HCT116 (cell line): ENCODE measurements at regions not wholly inside any gene's neighbourhood (a gene's known extent, or its start where the extent isn't known, plus 50 kb on each side); places are given as distances from the start of the nearest gene placed in this dataset.

Source experiments
- ATAC-seq: fragments of 200-7000 bp; cut with Tn5 transposase; 2 replicates; pipeline ENCODE4 v1.9.1; 2020; ENCODE audit warnings: mild to moderate bottlenecking, moderate library complexity
- BruUV-seq: library from RNA; stranded (reverse); fragments of 400-500 nt; replicated peaks from 2 replicates; lab custom pipeline; 2021; lab: Mats Ljungman, UMichigan
- CTCF ChIA-PET: fragments of 300-600 bp; sonication (Branson Sonifier 250); formaldehyde crosslinking; loops from one replicate; lab custom pipeline; 2021; ENCODE audit warnings: antibody characterized with exemption; lab: Charles Lee
- POLR2A ChIA-PET: fragments of 300-600, 350-600 bp; sonication (Branson Sonifier 250); formaldehyde crosslinking; loops from one replicate; lab custom pipeline; 2021; ENCODE audit warnings: antibody characterized with exemption; lab: Charles Lee
- RAD21 ChIA-PET, 2 experiments: fragments of 300-600 bp; sonication (Branson Sonifier 250); formaldehyde crosslinking; loops; one replicate each; lab custom pipeline; 2023; ENCODE audit warnings: low total read pairs in 2 of 2; ENCODE audit not compliant: uncharacterized antibody in 2 of 2, unreplicated experiment in 2 of 2, low non-redundant PET in 1 of 2; lab: Charles Lee
- DNase-seq: peaks from one replicate; pipeline ENCODE4 v3.0.0-alpha.2; 2010; ENCODE audit warnings: low read depth, low spot score
- H2AFZ ChIP-seq: fragments of 200-600 bp; shearing (Covaris generic), sonication (generic); 2 replicates; pipeline ENCODE4 v1.6.1; 2017; ENCODE audit warnings: low read depth, mixed run types, mixed read lengths, antibody characterized with exemption, low read length; ENCODE audit not compliant: poor library complexity, severe bottlenecking
- H3K27ac ChIP-seq: 2 replicates; pipeline ENCODE4 v1.5.1; 2012; ENCODE audit warnings: low read depth, low read length
- H3K27me3 ChIP-seq: fragments of 200-600 bp; sonication (generic); 2 replicates; pipeline ENCODE4 v1.6.1; 2016; ENCODE audit warnings: mixed run types, low read length, mixed read lengths; ENCODE audit not compliant: insufficient read depth
- H3K36me3 ChIP-seq, 2 experiments: fragments of 200-500 bp in 1 of 2; fragments of 200-600 bp in 1 of 2; sonication (Bioruptor generic) in 1 of 2; sonication (generic) in 1 of 2; 2 replicates each; pipeline versions ENCODE4 v1.5.1 to v1.6.1; 2014 to 2016; ENCODE audit warnings: low read length in 2 of 2, inconsistent platforms in 1 of 2, mixed read lengths in 1 of 2, mixed run types in 1 of 2; ENCODE audit not compliant: insufficient read depth in 2 of 2, control insufficient read depth in 1 of 2
- H3K4me1 ChIP-seq, 2 experiments: fragments of 200-600 bp in 1 of 2; sonication (generic) in 1 of 2; 2 replicates each; pipeline versions ENCODE4 v1.5.1 to v1.6.1; 2012 to 2017; ENCODE audit warnings: low read length in 2 of 2, inconsistent platforms in 1 of 2, mild to moderate bottlenecking in 1 of 2, mixed read lengths in 1 of 2, mixed run types in 1 of 2, moderate library complexity in 1 of 2; ENCODE audit not compliant: insufficient read depth in 2 of 2, control insufficient read depth in 1 of 2
- H3K4me2 ChIP-seq: fragments of 200-600 bp; sonication (generic); 2 replicates; pipeline ENCODE4 v1.6.1; 2017; ENCODE audit warnings: mixed run types, low read length, mixed read lengths
- H3K4me3 ChIP-seq, 2 experiments: fragments of 200-600 bp in 1 of 2; sonication (generic) in 1 of 2; replicated peaks in 1 of 2; 2 replicates each; pipeline ENCODE4 v1.5.1; 2011 to 2016; ENCODE audit warnings: low read length in 2 of 2, control low read depth in 1 of 2, low read depth in 1 of 2, mild to moderate bottlenecking in 1 of 2, mixed read lengths in 1 of 2, mixed run types in 1 of 2
- H3K79me2 ChIP-seq: fragments of 200-600 bp; sonication (generic); 2 replicates; pipeline ENCODE4 v1.6.1; 2017; ENCODE audit warnings: mild to moderate bottlenecking, mixed run types, low read length, moderate library complexity, mixed read lengths; ENCODE audit not compliant: insufficient read depth
- H3K9ac ChIP-seq: fragments of 200-600 bp; sonication (generic); 2 replicates; pipeline ENCODE4 v1.6.1; 2016; ENCODE audit warnings: low read length, mixed read lengths
- H3K9me2 ChIP-seq: fragments of 200-600 bp; sonication (generic), shearing (Covaris generic); 2 replicates; pipeline ENCODE4 v1.6.1; 2017; ENCODE audit warnings: mixed run types, mild to moderate bottlenecking, moderate library complexity; ENCODE audit not compliant: insufficient read depth
- H3K9me3 ChIP-seq, 2 experiments: fragments of 200-500 bp in 1 of 2; fragments of 200-600 bp in 1 of 2; sonication (Bioruptor generic) in 1 of 2; sonication (generic) in 1 of 2; 2 replicates each; pipeline ENCODE4 v1.6.1; 2014 to 2017; ENCODE audit warnings: low read length in 2 of 2, mixed read lengths in 2 of 2, inconsistent platforms in 1 of 2, low read depth in 1 of 2, mild to moderate bottlenecking in 1 of 2, mixed run types in 1 of 2, moderate library complexity in 1 of 2; ENCODE audit not compliant: control insufficient read depth in 1 of 2, insufficient read depth in 1 of 2
- H4K20me1 ChIP-seq: fragments of 200-600 bp; sonication (generic), shearing (Covaris generic); 2 replicates; pipeline ENCODE4 v1.6.1; 2017; ENCODE audit warnings: mixed run types, mild to moderate bottlenecking, moderate library complexity; ENCODE audit not compliant: insufficient read depth
- CBX3 ChIP-seq: IDR thresholded peaks from 2 replicates; pipeline ENCODE4 v1.6.1; 2012; ENCODE audit warnings: low read depth
- CEBPB ChIP-seq: IDR thresholded peaks from 2 replicates; pipeline ENCODE4 v1.6.1; 2012; ENCODE audit warnings: low read depth
- ELF1 ChIP-seq: IDR thresholded peaks from 2 replicates; pipeline ENCODE4 v1.6.1; 2012; ENCODE audit warnings: low read depth, borderline replicate concordance
- EZH2 ChIP-seq: fragments of 200-600 bp; sonication (generic); IDR thresholded peaks from 2 replicates; pipeline ENCODE4 v1.6.1; 2017; ENCODE audit warnings: antibody characterized with exemption, mixed run types
- FOSL1 ChIP-seq: IDR thresholded peaks from 2 replicates; pipeline ENCODE4 v1.6.1; 2012; ENCODE audit warnings: low read depth
- POLR2A ChIP-seq: IDR thresholded peaks from 2 replicates; pipeline ENCODE4 v1.7.0; 2011; ENCODE audit warnings: borderline replicate concordance; ENCODE audit not compliant: insufficient read depth, insufficient read length; ENCODE audit errors: extremely low read depth
- RAD21 ChIP-seq: IDR thresholded peaks from 2 replicates; pipeline ENCODE4 v1.6.1; 2012; ENCODE audit warnings: low read depth, mild to moderate bottlenecking
- SRF ChIP-seq: IDR thresholded peaks from 2 replicates; pipeline ENCODE4 v1.6.1; 2012; ENCODE audit warnings: low read depth
- ZBTB33 ChIP-seq: IDR thresholded peaks from 2 replicates; pipeline ENCODE4 v1.6.1; 2011; ENCODE audit warnings: mild to moderate bottlenecking, low read length, moderate library complexity; ENCODE audit not compliant: insufficient replicate concordance; ENCODE audit errors: extremely low read depth
- ZFX ChIP-seq: fragments of 450-650 bp; IDR thresholded peaks from 2 replicates; pipeline ENCODE4 v1.6.1; 2017
- intact Hi-C: fragments of 100-400 bp; cut with micrococcal nuclease; formaldehyde crosslinking; loops from 2 replicates; pipeline ENCODE4 v1.10.0; 2022
- TF ChIP-seq, protein P1 (sequence below): IDR thresholded peaks from 2 replicates; pipeline ENCODE4 v1.6.1; 2012
- TF ChIP-seq, protein P2 (sequence below), 3 experiments: fragments of 200-600 bp in 1 of 3; sonication (generic) in 1 of 3; IDR thresholded peaks in 2 of 3; conservative IDR thresholded peaks in 1 of 3; 2 replicates each; pipeline ENCODE4 v1.5.1; 2012 to 2017; ENCODE audit warnings: low read depth in 2 of 3, low read length in 2 of 3, antibody characterized with exemption in 1 of 3, borderline replicate concordance in 1 of 3, control low read depth in 1 of 3, mild to moderate bottlenecking in 1 of 3, mixed read lengths in 1 of 3, mixed run types in 1 of 3, moderate library complexity in 1 of 3; ENCODE audit not compliant: insufficient read depth in 1 of 3
- TF ChIP-seq, protein P3 (sequence below): IDR thresholded peaks from 2 replicates; pipeline ENCODE4 v1.6.1; 2012; ENCODE audit warnings: low read depth

DNA sequence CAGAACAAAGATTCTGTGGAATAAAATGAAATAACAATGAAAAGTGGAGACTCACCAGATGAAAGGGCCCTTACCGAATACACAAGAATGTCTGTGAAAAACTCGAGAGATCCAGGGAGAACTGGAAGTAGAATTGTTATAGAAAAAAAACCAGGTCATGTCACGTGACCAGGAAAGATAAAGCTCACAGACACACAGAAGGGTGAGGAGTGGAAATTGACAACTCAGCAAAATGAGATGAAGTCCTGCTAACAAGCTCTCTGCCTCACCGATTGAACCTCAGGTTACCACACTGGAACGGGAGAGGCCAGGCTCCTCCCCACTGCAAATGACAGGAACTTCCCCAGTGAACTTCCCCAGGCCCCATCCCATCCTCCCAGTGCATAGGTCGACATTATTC is 1618.0 kb upstream of the PCDH10 start:
- no TSS peak for BruUV-seq
- ChIA-PET RAD21 (no interaction called here), CTCF (no interaction called here), POLR2A (no interaction called here)
- H3K27me3 ChIP-seq: no peaks in the 10 kb centered on the region
- H3K27ac ChIP-seq: no peak overlapping the region
- no peak overlapping the region for H2AFZ ChIP-seq
- TF ChIP-seq CEBPB (no peak), CBX3 (no peak), RAD21 (no peak), SRF (no peak), FOSL1 (no peak), EZH2 (no peak), POLR2A (no peak)
- TF ChIP-seq, protein P1, sequence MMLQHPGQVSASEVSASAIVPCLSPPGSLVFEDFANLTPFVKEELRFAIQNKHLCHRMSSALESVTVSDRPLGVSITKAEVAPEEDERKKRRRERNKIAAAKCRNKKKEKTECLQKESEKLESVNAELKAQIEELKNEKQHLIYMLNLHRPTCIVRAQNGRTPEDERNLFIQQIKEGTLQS: no peak
- no peak for ATAC-seq
- intact Hi-C loops: no loop called here
- H3K4me3 ChIP-seq: no peak overlapping the region
- H3K36me3 ChIP-seq: no peaks in the 10 kb centered on the region
- no peaks in the 10 kb centered on the region for H3K79me2 ChIP-seq
- no peaks in the 10 kb centered on the region; the same call in 1 of the 2 replicates for H4K20me1 ChIP-seq
- no peaks in the 10 kb centered on the region for H3K9me3 ChIP-seq
- no peaks in the 10 kb centered on the region for H3K4me1 ChIP-seq
- H3K9ac ChIP-seq: no peak overlapping the region
- DNase-seq: no peak
- H3K4me2 ChIP-seq: no peak overlapping the region
- no peaks in the 10 kb centered on the region for H3K9me2 ChIP-seq

DNA sequence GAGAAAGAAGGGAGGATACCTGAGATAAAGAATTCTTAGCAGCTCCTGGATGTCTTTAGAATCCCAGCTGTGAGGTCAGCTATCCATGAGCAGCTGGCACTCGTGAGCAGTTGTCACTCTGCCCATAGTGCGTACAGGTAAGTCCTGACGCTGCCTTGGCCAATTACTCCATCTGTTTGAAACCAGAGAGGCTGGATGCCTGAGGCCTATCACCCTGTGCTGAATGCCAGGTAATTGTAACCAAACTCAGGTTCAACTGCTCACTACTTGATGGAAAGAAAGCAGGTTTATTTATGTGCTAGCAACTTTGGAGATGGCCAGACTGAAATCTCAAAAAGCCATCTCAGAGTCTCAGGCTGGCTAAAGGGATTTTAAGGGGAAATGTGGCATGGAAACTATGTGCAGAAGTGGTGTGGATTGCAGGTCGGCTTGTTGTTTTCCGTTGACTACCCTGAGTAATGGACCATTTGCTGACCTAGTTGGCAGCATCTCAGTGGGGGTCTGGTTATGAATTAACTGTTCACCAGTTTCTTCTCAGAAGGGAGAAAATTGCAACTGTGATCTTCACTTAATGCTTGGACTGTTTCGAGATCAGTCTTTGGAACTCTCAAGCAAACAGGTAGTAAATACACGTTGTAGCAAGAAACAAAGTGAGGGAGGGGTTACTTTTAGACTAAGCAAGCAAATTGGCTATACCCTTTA is 1614.0 kb upstream of the PCDH10 start:
- H3K27ac ChIP-seq: no peak overlapping the region
- ATAC-seq (no peak), DNase-seq (no peak)
- ChIA-PET POLR2A (no interaction called here), CTCF (no interaction called here), RAD21 (no interaction called here)
- H2AFZ ChIP-seq: no peak overlapping the region
- H3K79me2 ChIP-seq: no peaks in the 10 kb centered on the region
- no peaks in the 10 kb centered on the region for H3K27me3 ChIP-seq
- H3K4me3 ChIP-seq: no peak overlapping the region
- intact Hi-C loops: no loop called here
- H3K9ac ChIP-seq: no peak overlapping the region
- H3K4me2 ChIP-seq: no peak overlapping the region
- H3K36me3 ChIP-seq: no peaks in the 10 kb centered on the region
- H4K20me1 ChIP-seq: no peaks in the 10 kb centered on the region; the same call in 1 of the 2 replicates
- no peaks in the 10 kb centered on the region for H3K4me1 ChIP-seq
- H3K9me3 ChIP-seq: no peaks in the 10 kb centered on the region
- no peaks in the 10 kb centered on the region for H3K9me2 ChIP-seq
- BruUV-seq: no TSS peak
- TF ChIP-seq, protein P2, sequence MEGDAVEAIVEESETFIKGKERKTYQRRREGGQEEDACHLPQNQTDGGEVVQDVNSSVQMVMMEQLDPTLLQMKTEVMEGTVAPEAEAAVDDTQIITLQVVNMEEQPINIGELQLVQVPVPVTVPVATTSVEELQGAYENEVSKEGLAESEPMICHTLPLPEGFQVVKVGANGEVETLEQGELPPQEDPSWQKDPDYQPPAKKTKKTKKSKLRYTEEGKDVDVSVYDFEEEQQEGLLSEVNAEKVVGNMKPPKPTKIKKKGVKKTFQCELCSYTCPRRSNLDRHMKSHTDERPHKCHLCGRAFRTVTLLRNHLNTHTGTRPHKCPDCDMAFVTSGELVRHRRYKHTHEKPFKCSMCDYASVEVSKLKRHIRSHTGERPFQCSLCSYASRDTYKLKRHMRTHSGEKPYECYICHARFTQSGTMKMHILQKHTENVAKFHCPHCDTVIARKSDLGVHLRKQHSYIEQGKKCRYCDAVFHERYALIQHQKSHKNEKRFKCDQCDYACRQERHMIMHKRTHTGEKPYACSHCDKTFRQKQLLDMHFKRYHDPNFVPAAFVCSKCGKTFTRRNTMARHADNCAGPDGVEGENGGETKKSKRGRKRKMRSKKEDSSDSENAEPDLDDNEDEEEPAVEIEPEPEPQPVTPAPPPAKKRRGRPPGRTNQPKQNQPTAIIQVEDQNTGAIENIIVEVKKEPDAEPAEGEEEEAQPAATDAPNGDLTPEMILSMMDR (IDR thresholded peaks at IDR 0.05 in 2 of 3, conservative IDR thresholded peaks at IDR 0.05 in 1 of 3; ENCODE audit: borderline replicate concordance in 1 of 3, insufficient read depth in 1 of 3, low read depth in 2 of 3, low read length in 2 of 3): no peak
- TF ChIP-seq, protein P3, sequence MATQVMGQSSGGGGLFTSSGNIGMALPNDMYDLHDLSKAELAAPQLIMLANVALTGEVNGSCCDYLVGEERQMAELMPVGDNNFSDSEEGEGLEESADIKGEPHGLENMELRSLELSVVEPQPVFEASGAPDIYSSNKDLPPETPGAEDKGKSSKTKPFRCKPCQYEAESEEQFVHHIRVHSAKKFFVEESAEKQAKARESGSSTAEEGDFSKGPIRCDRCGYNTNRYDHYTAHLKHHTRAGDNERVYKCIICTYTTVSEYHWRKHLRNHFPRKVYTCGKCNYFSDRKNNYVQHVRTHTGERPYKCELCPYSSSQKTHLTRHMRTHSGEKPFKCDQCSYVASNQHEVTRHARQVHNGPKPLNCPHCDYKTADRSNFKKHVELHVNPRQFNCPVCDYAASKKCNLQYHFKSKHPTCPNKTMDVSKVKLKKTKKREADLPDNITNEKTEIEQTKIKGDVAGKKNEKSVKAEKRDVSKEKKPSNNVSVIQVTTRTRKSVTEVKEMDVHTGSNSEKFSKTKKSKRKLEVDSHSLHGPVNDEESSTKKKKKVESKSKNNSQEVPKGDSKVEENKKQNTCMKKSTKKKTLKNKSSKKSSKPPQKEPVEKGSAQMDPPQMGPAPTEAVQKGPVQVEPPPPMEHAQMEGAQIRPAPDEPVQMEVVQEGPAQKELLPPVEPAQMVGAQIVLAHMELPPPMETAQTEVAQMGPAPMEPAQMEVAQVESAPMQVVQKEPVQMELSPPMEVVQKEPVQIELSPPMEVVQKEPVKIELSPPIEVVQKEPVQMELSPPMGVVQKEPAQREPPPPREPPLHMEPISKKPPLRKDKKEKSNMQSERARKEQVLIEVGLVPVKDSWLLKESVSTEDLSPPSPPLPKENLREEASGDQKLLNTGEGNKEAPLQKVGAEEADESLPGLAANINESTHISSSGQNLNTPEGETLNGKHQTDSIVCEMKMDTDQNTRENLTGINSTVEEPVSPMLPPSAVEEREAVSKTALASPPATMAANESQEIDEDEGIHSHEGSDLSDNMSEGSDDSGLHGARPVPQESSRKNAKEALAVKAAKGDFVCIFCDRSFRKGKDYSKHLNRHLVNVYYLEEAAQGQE: no peak
- TF ChIP-seq RAD21: no peak
- TF ChIP-seq ZBTB33: no peak
- no peak for TF ChIP-seq ELF1
- TF ChIP-seq ZFX: no peak
